GM21529 (cell line): ENCODE measurements at regions not wholly inside any gene's neighbourhood (a gene's known extent, or its start where the extent isn't known, plus 50 kb on each side); places are given as distances from the start of the nearest gene placed in this dataset.

ENCODE experiments used
- ATAC-seq: cut with Tn5 transposase; IDR thresholded peaks from one replicate; pipeline ENCODE4 v1.9.1; 2021; ENCODE audit not compliant: unreplicated experiment

DNA sequence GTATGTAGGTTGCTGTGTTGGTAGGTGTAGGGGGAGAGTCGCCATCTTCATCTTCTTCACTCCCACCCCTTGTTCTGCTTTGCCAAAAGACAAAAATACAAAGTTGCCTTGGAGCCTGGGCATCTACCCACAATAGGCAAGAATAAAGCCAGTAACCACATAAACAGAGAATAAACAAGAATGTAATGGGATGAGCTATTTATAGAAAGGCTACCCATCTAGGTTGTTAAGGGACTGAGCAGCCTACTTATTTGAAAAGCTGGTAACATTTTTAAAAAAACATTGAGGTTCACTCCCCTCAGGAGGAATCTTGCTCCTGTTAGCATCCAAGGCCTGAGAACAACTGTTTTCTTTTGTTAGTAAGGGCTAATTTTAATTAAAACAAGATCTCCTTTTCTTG is 301.4 kb upstream of the STXBP5 start:
- no peak for ATAC-seq

DNA sequence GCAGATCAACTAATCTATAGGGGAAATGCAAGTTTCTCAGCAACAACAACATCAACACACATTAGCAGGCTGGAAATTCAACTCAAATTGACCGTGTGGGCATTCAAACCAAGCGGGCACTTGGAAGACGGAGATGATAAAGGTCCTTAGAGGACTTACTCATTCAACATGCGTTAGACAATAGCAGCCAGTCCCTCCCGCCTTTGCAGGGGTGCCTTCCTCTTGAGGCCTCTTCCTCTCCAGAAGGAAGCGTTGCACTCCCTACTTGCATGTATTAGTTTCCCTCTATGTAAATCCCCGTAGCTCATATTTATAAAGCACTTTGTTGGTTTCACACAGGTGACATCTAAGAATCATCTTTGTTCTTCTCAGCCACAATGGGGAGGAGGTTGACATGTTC is 300.8 kb upstream of the STXBP5 start:
- no peak for ATAC-seq

DNA sequence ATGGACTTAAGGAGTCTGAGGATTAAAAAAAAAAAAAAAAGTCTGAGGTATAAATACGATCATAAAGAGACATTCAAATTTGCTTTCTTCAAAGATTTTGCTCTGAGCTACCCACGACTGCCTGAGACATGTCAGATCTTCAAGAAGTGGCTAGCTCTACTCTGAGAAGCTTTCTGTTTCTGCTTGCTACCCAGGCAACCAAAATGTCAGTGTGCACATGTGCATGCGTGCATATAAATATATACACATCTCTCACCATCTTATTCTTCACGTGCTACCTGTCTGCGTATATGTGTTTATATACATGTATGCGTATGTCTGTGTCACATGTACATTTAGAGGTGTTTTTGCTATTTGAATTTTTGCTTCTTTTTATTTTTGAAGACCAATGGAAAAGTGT is 299.6 kb upstream of the STXBP5 start:
- no peak for ATAC-seq

- ATAC-seq: no peak
These were observed 299.0 kb upstream of the STXBP5 start for GRCh38 chr6:146905181-146905704.

DNA sequence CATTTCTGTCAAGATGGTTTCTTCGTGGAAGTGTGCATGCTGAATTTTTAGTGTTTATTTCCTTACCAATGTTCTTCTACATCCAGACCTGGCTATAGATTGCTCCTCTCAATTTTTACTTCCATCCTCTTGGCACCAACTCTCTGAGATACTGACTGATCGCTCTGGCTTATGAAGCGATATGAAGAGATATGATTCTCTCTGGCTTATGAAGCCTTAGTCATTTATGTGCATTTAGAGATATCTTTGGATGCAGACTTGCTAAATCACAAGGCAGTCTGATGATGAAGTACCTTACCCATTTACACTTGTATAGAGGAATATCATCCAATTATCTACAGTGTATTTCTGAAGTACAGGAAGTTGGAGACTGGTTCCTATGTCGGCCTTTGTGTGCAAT is 295.4 kb upstream of the STXBP5 start:
- no peak for ATAC-seq

DNA sequence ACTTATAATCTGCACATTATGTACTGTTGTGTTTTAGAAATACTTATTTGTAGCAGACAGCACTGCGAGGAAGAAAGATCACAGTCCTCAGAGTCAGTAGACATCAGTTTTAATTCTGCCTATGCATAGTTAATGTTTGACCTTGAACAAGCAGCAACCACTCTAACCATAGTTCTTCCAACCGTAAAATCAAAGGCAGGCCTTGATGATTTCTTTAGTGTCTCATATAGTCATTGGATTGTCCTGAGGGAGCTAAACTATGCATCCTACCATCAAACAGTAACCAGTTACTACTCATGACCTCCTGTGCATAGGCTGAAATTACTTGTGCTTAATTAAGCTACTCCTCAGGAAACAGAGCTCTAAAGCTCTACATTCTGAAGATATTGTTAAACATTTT is 294.8 kb upstream of the STXBP5 start:
- ATAC-seq: no peak

- no peak for ATAC-seq
These were observed 294.3 kb upstream of the STXBP5 start for GRCh38 chr6:146909886-146910285.

DNA sequence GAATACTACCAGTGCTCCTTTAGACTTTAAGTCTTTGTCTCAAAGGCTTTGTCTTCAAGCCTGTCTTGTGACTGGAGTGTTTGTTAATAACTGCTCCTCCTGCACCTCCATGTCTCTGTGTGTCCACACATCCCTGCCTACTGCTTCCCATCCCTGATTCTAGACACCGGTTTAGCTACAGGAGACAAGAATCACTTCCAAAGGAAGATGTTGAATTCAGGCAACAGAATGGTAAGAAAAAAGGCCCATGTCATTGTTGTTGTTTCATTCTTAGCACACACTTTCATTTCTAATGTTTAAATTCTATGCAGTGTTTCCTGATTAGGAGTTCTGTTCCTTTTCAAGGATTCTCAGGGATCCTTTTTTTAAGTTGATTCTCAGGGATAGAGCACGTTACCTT is 293.6 kb upstream of the STXBP5 start:
- no peak for ATAC-seq

DNA sequence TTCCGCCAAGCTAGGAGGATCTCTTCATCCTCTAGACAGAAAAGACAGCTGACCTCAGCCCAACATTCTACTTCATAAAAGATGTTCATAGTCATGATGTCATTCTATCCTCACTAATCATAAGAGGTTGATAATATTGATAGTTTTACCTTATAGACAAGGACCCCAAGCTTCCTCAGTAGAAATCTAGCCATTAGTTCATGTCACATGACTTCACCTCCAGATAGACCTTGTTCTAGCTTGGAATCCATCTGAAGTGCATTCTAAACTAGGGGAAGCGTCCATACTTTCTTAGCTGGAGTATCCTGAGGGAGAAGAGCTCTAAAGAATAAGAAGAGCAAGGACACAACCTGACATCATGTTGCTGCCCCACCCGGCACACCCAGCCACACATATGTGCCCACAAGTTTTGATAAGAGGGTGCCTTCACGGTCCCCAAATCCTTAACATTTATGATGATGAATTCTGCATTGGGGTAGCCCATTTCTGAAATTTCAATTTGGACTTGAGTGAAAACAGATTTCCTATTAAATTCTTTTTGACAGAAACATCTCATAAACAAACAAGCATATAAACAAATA is 292.5 kb upstream of the STXBP5 start:
- no peak for ATAC-seq

GRCh38 chr6:146912730-146913685 is 291.2 kb upstream of the STXBP5 start:
- ATAC-seq: no peak

DNA sequence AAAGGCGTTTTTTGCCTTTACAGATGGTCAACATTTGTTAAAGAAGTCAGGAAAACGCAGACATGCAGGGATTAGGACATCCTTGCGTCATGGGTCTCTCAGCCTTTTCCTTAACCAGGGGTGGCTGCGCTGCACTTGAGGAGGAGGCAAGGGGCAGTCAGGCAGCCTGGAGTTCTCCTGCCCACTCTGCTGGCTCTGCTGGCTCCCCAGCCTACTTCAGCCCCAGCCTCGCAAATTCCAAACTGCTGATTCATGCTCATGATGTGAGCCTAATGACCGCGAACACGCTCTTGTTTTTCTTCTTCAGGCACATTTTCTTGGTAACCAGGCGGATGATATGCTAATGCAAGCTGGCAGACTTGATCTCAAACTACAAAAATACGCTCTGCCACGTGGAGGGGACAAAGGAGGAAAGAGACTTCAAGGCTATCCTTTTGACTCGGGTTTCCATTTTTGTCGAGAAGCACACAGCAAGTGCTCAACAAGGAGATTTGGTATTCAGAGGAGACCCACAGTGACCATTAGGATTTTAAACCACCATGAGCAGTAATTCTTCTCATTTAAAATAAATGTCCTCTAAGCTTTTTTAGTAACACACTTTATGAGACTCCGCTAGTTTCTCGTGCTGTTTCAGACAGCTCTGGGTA is 290.3 kb upstream of the STXBP5 start:
- no peak for ATAC-seq

DNA sequence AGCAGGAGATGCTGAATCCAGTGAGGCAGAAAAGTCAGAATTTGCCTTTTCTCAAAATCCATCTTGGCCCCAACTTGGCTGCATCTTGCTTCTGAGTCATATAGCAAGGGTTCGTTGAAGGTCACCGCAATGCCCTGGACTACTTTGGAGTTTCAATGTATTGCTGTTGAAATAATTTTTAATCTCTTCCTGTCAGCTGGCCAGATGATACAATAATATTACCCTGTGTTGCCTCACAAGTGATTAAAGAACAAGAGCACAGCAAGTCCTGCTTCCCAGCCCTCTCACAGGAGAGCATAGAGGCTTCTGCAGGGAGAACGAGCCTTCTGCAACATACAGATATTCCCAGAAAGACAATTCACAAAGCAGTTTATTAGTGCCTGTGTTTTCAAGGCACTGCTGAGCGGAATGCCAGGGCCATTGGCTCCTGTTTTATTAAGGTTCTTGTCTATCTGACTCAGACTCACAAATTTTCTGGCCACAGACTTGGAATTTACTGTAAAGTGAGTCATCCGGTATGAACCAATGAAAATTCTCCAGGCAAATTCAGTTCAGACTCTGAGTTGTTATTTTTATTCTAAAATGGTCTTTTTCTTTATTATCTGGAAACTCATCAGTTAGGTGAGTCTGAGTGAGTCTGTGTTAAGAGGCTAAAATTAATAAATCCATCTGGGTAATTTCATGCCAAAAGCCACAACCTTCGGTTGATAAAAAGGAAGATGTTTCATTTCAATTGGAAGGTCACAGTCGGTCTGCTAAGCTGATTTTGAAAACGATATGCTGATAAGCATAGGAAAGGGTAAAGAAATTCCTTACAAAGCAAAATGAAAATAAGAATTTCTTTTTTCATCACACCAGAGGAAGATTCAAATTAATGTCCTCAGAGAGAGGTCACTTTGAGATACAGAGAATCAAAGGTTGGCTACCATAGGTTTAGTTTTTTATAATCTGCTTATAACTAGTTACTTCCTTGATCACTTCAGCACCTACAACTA is 289.4 kb upstream of the STXBP5 start:
- ATAC-seq: no peak

DNA sequence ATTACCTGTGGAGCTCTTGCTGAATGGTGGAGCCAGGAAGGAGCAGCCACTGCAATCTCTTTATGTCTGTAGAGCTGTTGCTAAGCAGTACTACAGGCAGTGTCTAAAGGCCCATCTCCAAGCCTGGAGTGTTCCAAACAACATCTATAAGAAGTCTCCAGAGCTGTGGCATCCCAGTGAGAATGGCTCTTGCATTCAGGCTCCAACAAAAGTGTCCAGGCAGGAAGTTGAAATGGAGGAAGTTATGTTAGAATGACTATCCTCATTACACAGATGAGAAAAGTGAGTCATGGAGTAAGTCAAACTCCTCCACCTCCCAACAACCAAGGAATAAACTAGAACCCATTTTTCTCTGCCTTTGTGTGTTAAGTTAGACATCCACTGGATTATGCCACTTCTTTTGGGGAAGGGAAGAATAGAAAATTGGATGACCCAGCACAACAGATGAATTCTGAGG is 288.5 kb upstream of the STXBP5 start:
- ATAC-seq: no peak

- ATAC-seq: no peak
These were observed 287.7 kb upstream of the STXBP5 start for GRCh38 chr6:146916435-146917025.

GRCh38 chr6:146917182-146917581 is 287.0 kb upstream of the STXBP5 start:
- no peak for ATAC-seq

DNA sequence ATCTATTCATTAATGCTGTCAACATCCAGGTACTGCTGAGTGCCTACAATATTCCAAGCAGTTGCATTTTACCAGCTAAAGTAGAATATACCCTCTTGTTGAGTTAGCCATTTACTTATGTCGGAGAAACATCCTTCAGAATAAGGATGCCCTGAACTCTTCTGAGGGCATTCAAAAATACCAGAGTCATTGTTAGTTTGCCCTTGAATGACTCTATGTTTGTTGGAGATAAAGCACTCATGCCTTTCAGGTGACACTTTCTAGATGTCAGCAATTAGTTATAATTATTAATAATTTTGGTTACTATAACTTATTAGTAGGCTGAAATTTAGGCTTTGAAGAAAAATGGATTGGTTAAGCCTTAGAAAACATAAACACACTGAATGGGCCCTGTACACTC is 286.2 kb upstream of the STXBP5 start:
- ATAC-seq: no peak

DNA sequence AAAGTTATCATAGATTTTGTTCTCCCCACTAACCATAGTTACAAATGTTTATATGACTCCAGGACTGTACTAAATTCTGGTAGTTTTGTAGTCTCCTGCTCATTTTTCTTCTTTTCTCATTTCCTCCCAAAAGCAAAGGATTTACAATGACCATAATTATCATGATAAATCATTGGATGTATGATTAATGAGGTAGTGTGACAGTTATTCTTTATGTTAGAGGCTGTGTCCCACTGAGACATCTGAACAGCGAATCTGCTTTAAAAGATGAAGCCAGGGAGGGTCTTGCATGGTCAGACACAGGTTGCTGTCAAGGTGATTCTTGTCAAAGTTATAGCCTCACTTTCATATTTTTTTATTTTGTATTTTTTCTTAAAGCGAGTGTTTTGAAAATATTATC is 285.2 kb upstream of the STXBP5 start:
- ATAC-seq: no peak

DNA sequence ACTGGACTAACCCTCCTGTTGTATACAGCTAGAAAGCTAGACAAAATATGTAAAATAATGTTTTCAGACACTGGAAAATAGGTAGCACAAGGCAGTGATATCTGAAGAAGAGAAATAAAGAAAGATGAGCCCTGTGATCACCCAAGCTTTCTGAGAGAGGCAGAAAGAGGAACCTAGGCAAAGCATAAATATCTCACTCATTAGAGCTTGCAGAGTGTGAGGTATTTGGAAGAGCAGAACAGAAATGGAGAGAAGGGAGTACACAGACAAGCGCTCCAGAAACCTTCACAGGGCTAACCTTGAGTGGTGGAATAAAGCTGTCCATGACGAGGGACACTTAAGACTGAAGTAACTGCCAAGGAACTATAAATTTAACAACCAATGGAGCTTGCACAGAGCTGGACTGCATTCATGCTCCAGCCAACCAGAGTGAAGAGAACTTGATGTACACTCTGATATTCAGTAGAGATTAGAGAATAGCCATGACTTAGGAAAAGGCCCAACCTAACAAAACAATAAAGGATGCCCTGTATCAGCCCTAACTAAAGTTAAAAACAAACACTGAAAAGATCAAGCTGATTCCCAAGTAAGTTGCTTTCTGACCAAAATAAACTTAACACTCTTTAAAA is 280.9 kb upstream of the STXBP5 start:
- ATAC-seq: no peak

GRCh38 chr6:146925846-146926245 is 278.4 kb upstream of the STXBP5 start:
- no peak for ATAC-seq

- no peak for ATAC-seq
These were observed 275.7 kb upstream of the STXBP5 start for GRCh38 chr6:146928503-146928902.
